Adrenal gland (tissue), 5 donors: ENCODE measurements at regions not wholly inside any gene's neighbourhood (a gene's known extent, or its start where the extent isn't known, plus 50 kb on each side); places are given as distances from the start of the nearest gene placed in this dataset.

ENCODE experiments used
- CTCF ChIP-seq, 6 experiments: fragments of 450-650 bp in 4 of 6; fragments of 200-600 bp in 2 of 6; sonication (generic) in 1 of 6; IDR thresholded peaks; 1 replicate in 5 of 6; 2 replicates in 1 of 6; pipeline versions ENCODE4 v1.5.1 to v1.8.0; 2016 to 2021; ENCODE audit warnings: antibody characterized with exemption in 6 of 6, mild to moderate bottlenecking in 2 of 6, moderate library complexity in 1 of 6
- POLR2A ChIP-seq, 2 donors: fragments of 450-650 bp; IDR thresholded peaks; one replicate each; pipeline ENCODE4 v1.6.1; 2017; ENCODE audit warnings: antibody characterized with exemption in 2 of 2, mild to moderate bottlenecking in 2 of 2, moderate library complexity in 1 of 2
- donor health status: DM: no; HTN: no; CAD: no.

GRCh38 chr9:78614892-78615291 lies 318.0 kb downstream of the PSAT1 start:
- TF ChIP-seq CTCF (IDR thresholded peaks at IDR 0.05), result no peak
- TF ChIP-seq POLR2A (IDR thresholded peaks at IDR 0.05), result no peak
